GM13977 (cell line): ENCODE measurements at regions not wholly inside any gene's neighbourhood (a gene's known extent, or its start where the extent isn't known, plus 50 kb on each side); places are given as distances from the start of the nearest gene placed in this dataset.

ENCODE experiments used
- DNase-seq: peaks from one replicate; pipeline ENCODE4 v3.0.0; 2012; ENCODE audit warnings: low spot score
- in situ Hi-C: fragments of 300-500 bp; cut with MboI; formaldehyde crosslinking; loops from one replicate; pipeline ENCODE4 v1.12.0; 2022; ENCODE audit warnings: low sequenced_read_pairs, low pct_unique_long_range_greater_than_20kb, mixed read lengths, inconsistent platforms; ENCODE audit not compliant: unreplicated experiment
- TF ChIP-seq, protein P1 (sequence below): IDR thresholded peaks from 2 replicates; pipeline ENCODE4 v1.5.1; 2012; ENCODE audit warnings: mild to moderate bottlenecking, control low read depth; ENCODE audit not compliant: insufficient read depth; ENCODE audit errors: extremely low read depth, missing control alignments

DNA sequence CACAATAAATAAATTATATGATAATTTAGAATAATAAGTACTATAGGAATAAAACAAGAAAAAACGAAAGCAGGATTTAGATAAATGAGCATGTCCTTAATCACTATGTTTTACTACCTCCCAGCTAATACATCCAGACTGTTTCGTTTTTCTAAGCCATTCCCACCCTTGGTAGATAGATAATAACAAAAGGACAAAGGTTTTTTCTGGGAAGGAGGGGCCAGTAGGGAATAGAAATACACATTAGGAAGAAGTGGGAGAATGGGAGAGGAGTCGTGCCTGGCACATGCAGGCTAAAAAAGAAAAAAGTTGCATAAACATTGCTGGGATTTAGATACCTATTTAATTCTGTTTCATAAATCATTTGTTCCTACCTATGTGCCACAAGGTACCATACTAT is 97.1 kb downstream of the MTX3 start:
- in situ Hi-C loops, result loop anchor here (25.0 kb wide), 1 partner anchor 418 kb away; the partner anchor contains the start of gene SPZ1
- TF ChIP-seq, protein P1, sequence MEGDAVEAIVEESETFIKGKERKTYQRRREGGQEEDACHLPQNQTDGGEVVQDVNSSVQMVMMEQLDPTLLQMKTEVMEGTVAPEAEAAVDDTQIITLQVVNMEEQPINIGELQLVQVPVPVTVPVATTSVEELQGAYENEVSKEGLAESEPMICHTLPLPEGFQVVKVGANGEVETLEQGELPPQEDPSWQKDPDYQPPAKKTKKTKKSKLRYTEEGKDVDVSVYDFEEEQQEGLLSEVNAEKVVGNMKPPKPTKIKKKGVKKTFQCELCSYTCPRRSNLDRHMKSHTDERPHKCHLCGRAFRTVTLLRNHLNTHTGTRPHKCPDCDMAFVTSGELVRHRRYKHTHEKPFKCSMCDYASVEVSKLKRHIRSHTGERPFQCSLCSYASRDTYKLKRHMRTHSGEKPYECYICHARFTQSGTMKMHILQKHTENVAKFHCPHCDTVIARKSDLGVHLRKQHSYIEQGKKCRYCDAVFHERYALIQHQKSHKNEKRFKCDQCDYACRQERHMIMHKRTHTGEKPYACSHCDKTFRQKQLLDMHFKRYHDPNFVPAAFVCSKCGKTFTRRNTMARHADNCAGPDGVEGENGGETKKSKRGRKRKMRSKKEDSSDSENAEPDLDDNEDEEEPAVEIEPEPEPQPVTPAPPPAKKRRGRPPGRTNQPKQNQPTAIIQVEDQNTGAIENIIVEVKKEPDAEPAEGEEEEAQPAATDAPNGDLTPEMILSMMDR, result no peak
- no peak for DNase-seq

DNA sequence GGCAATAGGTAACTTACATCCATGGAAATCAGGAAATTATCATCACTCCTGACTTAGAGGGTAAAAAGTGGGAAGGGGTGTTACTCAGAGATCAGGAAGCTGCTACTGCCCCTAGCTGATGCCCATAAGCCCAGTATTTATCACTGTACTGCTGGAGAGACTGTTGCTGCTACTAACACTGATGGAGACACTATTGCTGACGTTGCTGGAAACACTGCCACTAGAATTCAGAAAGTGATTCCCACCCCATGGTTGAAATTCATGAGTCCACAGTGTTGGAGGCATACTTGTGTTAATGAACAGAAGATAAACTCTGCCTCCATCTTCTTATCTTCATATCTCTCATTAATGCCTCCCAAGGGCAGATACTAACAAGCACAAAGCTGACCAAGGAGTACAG is 97.6 kb downstream of the MTX3 start:
- in situ Hi-C loops, result loop anchor here (25.0 kb wide), 1 partner anchor 419 kb away; the partner anchor contains the start of gene SPZ1
- TF ChIP-seq, protein P1, result no peak
- no peak for DNase-seq

- TF ChIP-seq, protein P1, result no peak
- in situ Hi-C loops, result loop anchor here (25.0 kb wide), 1 partner anchor 421 kb away; the partner anchor contains the start of gene SPZ1
- DNase-seq, result no peak
Observed at GRCh38 chr5:79890930-79891249, 100.2 kb downstream of the MTX3 start.

DNA sequence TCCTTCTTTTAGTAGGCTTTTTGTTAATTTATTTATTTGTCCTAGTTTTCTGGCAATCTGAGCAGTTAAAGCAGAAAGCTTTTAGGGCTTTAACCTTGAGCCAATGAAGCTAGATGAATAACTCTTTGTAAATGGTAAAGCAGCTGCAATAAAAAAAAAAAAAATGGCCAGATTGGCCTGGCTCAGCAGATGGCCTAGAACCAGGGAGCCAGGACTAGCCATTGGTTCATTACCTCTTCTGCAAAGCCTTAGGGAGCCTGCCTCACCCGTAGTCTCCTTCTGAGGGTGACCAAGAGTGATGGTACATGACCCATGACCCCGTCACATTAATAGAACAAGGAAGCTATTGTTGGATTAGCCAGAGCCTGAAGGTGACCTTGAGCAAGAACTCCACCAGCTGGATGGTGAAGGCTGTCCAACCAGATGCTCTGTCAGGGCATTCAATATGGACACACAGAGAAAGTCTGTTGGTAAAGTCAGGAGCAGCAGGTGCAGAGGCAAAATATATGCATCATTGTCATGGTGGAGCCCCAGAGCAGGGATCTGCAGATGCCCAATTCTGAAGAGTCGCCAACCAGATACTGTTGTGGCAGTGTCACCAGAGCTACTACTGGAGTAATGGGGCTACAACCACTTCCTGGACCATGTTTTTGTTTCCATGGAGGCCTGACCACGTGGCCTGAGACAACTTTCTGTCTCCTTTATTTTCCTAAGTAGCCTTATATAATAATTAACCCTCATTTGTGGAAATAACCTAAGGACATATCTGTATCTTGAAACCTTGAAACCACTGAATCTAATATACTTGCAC is 100.7 kb downstream of the MTX3 start:
- in situ Hi-C loops, result loop anchor here (25.0 kb wide), 1 partner anchor 422 kb away; the partner anchor contains the start of gene SPZ1
- TF ChIP-seq, protein P1, result no peak
- DNase-seq, result no peak

GRCh38 chr5:79888643-79889042 is 102.4 kb downstream of the MTX3 start:
- in situ Hi-C loops, result loop anchor here (25.0 kb wide), 1 partner anchor 424 kb away; the partner anchor contains the start of gene SPZ1
- no peak for DNase-seq
- TF ChIP-seq, protein P1, result no peak

DNA sequence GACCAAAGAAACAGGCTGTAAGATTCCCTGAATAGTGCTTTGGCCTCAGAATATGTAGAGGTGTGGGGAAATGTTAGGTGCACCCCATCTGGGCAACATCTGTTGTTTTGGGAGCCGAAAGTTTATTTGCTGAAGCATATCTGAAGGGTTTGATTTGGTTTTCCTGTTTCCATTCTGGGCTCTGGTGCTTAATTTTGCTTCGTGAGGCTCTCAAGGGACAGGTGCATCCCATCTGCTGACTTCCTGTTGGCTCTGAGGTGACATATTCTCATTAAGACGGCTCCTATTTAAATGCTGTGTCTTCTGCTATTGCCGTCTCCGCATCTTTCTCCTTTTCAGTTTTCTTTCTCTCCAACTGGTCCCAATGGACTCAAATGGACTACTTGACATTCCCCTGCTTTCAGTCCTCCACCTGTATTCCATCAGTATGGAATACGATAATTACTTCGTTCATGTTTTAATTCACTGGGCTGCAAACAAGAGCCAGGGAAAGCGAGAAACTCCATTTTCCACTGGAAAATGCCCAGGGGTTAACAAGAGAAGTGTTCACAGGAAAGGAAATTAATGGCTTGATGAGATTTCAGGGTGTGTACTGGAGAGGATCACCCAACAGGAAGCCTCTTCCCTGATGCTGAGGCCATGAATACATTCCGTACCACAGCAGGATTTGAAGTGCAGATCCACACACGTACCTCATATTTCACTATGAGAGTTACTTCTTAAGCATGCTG is 104.0 kb downstream of the MTX3 start:
- TF ChIP-seq, protein P1, result no peak

More for the DNA sequence above, 104.0 kb downstream of the MTX3 start:
- in situ Hi-C loops, result loop anchor here (25.0 kb wide), 1 partner anchor 425 kb away; the partner anchor contains the start of gene SPZ1
- DNase-seq, result no peak
